Upper lobe of right lung (tissue), 1 donor: ENCODE measurements at regions not wholly inside any gene's neighbourhood (a gene's known extent, or its start where the extent isn't known, plus 50 kb on each side); places are given as distances from the start of the nearest gene placed in this dataset.

Source experiments
- ATAC-seq: fragments of 200-7000 bp; cut with Tn5 transposase; one replicate; pipeline ENCODE4 v1.9.1; 2020; ENCODE audit warnings: mild to moderate bottlenecking, moderate library complexity
- DNase-seq: peaks from one replicate; pipeline ENCODE4 v3.0.0-alpha.2; 2020
- H3K27ac ChIP-seq: fragments of 200-600 bp; one replicate; pipeline ENCODE4 v1.8.0; 2022
- H3K27me3 ChIP-seq: fragments of 200-600 bp; one replicate; pipeline ENCODE4 v1.8.0; 2022; ENCODE audit warnings: mild to moderate bottlenecking
- H3K36me3 ChIP-seq: fragments of 200-600 bp; one replicate; pipeline ENCODE4 v1.8.0; 2022
- H3K4me1 ChIP-seq: fragments of 200-600 bp; one replicate; pipeline ENCODE4 v1.8.0; 2022
- H3K4me3 ChIP-seq: fragments of 200-600 bp; one replicate; pipeline ENCODE4 v1.8.0; 2022; ENCODE audit warnings: mild to moderate bottlenecking
- H3K9me3 ChIP-seq: fragments of 200-600 bp; one replicate; pipeline ENCODE4 v1.8.0; 2022
- intact Hi-C: fragments of 100-400 bp; cut with DNase I; formaldehyde crosslinking; loops from one replicate; pipeline ENCODE4 v1.11.0; 2022
- TF ChIP-seq, protein P1 (sequence below): fragments of 200-600 bp; IDR thresholded peaks from one replicate; pipeline ENCODE4 v1.8.0; 2022; ENCODE audit warnings: antibody characterized with exemption
- donor health status: DM: no; HTN: yes; CAD: no; lungs with severe emphysema.

DNA sequence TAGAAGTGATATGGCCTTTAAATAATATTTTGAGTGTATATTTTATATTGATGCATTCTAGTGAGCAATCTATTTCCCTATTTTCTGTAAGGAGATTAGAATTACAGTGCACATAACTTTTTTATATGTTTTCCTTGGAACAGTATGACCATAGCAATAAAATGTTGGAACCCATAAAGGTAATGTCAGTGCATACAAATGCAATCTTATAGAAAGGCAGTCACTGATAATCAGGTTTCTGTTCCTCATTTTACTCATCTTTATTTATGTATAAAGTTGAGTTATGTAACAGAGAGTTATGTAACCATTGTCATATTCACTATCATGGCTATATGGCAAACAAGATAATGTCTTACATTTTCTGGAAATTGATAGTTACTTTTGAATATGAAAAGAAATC, 179.9 kb upstream of the NETO1 start:
- Histone ChIP-seq H3K9me3 (no peaks in the 10 kb centered on the region), H3K27ac (no peak overlapping the region), H3K27me3 (no peaks in the 10 kb centered on the region), H3K36me3 (no peaks in the 10 kb centered on the region), H3K4me3 (no peak overlapping the region), H3K4me1 (no peaks in the 10 kb centered on the region)
- ATAC-seq (no peak), DNase-seq (no peak)
- intact Hi-C loops = no loop called here
- TF ChIP-seq, protein P1, sequence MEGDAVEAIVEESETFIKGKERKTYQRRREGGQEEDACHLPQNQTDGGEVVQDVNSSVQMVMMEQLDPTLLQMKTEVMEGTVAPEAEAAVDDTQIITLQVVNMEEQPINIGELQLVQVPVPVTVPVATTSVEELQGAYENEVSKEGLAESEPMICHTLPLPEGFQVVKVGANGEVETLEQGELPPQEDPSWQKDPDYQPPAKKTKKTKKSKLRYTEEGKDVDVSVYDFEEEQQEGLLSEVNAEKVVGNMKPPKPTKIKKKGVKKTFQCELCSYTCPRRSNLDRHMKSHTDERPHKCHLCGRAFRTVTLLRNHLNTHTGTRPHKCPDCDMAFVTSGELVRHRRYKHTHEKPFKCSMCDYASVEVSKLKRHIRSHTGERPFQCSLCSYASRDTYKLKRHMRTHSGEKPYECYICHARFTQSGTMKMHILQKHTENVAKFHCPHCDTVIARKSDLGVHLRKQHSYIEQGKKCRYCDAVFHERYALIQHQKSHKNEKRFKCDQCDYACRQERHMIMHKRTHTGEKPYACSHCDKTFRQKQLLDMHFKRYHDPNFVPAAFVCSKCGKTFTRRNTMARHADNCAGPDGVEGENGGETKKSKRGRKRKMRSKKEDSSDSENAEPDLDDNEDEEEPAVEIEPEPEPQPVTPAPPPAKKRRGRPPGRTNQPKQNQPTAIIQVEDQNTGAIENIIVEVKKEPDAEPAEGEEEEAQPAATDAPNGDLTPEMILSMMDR = no peak

DNA sequence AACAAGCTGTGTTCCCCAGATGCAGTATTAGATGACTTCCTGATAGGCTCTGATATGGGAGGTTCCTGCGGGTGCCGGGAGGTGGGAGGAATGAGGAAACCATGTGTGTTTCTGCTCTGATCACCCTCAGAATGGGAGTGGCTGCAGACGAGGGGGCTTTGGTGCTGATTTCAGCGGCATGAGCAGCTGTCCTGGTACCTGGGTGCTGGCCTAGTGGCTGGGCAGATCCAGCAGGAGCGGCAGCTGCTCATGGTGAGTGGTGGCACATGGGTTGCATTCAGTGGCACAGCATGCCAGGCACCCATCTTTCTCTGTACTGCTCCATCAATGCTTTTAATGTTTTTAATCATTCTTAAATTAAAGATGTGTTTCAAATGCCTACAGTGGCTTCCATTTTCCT, 177.2 kb upstream of the NETO1 start:
- Histone ChIP-seq H3K27me3 (no peaks in the 10 kb centered on the region), H3K27ac (no peak overlapping the region), H3K36me3 (no peaks in the 10 kb centered on the region), H3K4me3 (no peak overlapping the region), H3K4me1 (no peaks in the 10 kb centered on the region), H3K9me3 (no peaks in the 10 kb centered on the region)
- DNase-seq = no peak
- TF ChIP-seq, protein P1 = no peak
- ATAC-seq = no peak
- intact Hi-C loops = no loop called here

- H3K27me3 ChIP-seq = no peaks in the 10 kb centered on the region
- H3K27ac ChIP-seq = no peak overlapping the region
- H3K36me3 ChIP-seq = no peaks in the 10 kb centered on the region
- no peaks in the 10 kb centered on the region for H3K9me3 ChIP-seq
- no peaks in the 10 kb centered on the region for H3K4me1 ChIP-seq
- no peak for ATAC-seq
- no peak for DNase-seq
- intact Hi-C loops = no loop called here
- no peak overlapping the region for H3K4me3 ChIP-seq
- TF ChIP-seq, protein P1 = no peak
These were observed 175.8 kb upstream of the NETO1 start for GRCh38 chr18:73043611-73044010.

- no peaks in the 10 kb centered on the region for H3K36me3 ChIP-seq
- H3K4me1 ChIP-seq = no peaks in the 10 kb centered on the region
- no peak overlapping the region for H3K4me3 ChIP-seq
- ATAC-seq (no peak), DNase-seq (no peak)
- no peaks in the 10 kb centered on the region for H3K27me3 ChIP-seq
- H3K9me3 ChIP-seq = no peaks in the 10 kb centered on the region
- no peak overlapping the region for H3K27ac ChIP-seq
- intact Hi-C loops = no loop called here
- TF ChIP-seq, protein P1 = no peak
These were observed 175.4 kb upstream of the NETO1 start for GRCh38 chr18:73043211-73043610.

DNA sequence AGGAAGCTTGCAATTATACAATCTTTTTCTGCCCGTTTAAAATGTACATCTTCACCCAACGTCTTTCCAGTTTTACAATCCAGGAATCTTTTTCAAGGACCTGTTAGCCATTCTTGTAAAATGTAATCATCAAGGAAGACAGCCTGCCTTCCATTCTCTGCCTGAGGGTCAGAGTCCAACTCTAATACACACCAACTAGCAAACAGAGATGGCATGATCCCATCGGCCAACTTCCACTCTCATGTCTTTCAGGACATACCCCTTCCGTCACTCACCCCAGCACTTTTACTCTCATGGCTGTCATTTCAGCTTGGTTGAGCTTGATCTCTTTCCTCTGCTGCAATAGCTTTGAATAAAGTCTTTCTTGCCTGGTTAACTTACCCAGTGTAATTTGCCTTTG, 172.5 kb upstream of the NETO1 start:
- intact Hi-C loops = no loop called here
- Histone ChIP-seq H3K27me3 (no peaks in the 10 kb centered on the region), H3K36me3 (no peaks in the 10 kb centered on the region), H3K4me1 (no peaks in the 10 kb centered on the region), H3K4me3 (no peak overlapping the region), H3K27ac (no peak overlapping the region), H3K9me3 (no peaks in the 10 kb centered on the region)
- no peak for DNase-seq
- no peak for ATAC-seq
- TF ChIP-seq, protein P1 = no peak

DNA sequence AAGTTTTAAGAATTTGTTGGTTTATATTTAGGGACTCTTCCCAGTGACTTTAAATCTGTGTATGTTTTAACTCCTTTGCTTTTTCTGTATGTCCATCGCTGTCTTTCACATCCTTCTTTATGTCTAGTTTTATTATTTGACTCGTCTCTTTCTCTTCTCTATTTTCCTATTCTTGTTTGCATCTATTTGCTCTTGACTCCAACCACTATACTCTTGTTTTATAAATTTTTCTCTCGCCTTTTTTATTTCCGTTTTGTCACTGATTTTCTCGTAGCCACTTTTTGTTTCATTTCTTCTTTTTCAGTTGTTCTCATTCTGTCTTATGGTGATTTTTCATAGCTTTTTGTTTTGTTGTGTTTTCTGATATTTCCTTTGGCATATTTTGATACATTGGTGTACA, 170.5 kb upstream of the NETO1 start:
- DNase-seq (no peak), ATAC-seq (no peak)
- no peaks in the 10 kb centered on the region for H3K9me3 ChIP-seq
- no peaks in the 10 kb centered on the region for H3K4me1 ChIP-seq
- no peaks in the 10 kb centered on the region for H3K36me3 ChIP-seq
- no peak overlapping the region for H3K27ac ChIP-seq
- intact Hi-C loops = no loop called here
- no peak overlapping the region for H3K4me3 ChIP-seq
- TF ChIP-seq, protein P1 = no peak
- H3K27me3 ChIP-seq = no peaks in the 10 kb centered on the region
